HepG2 (cell line): ENCODE measurements at regions not wholly inside any gene's neighbourhood (a gene's known extent, or its start where the extent isn't known, plus 50 kb on each side); places are given as distances from the start of the nearest gene placed in this dataset.

Experiments used
- CTCF ChIP-seq: sonication (generic); formaldehyde crosslinking; IDR thresholded peaks from 2 replicates; pipeline ENCODE4 v1.5.0; 2020; ENCODE audit warnings: mild to moderate bottlenecking, missing genetic modification reagents, moderate library complexity
- EHMT2 ChIP-seq: fragments of 200-600 bp; sonication (generic); IDR thresholded peaks from 2 replicates; pipeline ENCODE4 v1.7.0; 2017; ENCODE audit warnings: antibody characterized with exemption, low read depth, low read length, borderline replicate concordance
- ETV5 ChIP-seq: IDR thresholded peaks from 2 replicates; pipeline ENCODE4 v1.6.1; 2018; ENCODE audit warnings: missing biosample characterization, missing genetic modification reagents, inconsistent platforms, borderline replicate concordance
- GATA4 ChIP-seq: sonication (generic); IDR thresholded peaks from 2 replicates; pipeline ENCODE4 v1.6.1; 2016; ENCODE audit warnings: antibody characterized with exemption, low read depth, borderline replicate concordance
- GATAD2A ChIP-seq: IDR thresholded peaks from 2 replicates; pipeline ENCODE4 v1.6.1; 2016
- KDM2A ChIP-seq: sonication (generic); formaldehyde crosslinking; IDR thresholded peaks from 2 replicates; pipeline ENCODE4 v1.4.0; 2020; ENCODE audit warnings: low read depth, missing genetic modification reagents, borderline replicate concordance
- KLF11 ChIP-seq: IDR thresholded peaks from 2 replicates; pipeline ENCODE4 v1.6.1; 2016; ENCODE audit warnings: missing compliant biosample characterization
- PAX8 ChIP-seq: sonication (generic); formaldehyde crosslinking; IDR thresholded peaks from 2 replicates; pipeline ENCODE4 v1.8.0; 2022; ENCODE audit warnings: mild to moderate bottlenecking, missing genetic modification reagents, borderline replicate concordance
- RAD21 ChIP-seq: fragments of 450-650 bp; formaldehyde crosslinking; IDR thresholded peaks from 2 replicates; pipeline ENCODE4 v1.5.0; 2020; ENCODE audit warnings: mild to moderate bottlenecking
- SMARCE1 ChIP-seq: fragments of 450-650 bp; IDR thresholded peaks from 2 replicates; pipeline ENCODE4 v1.6.1; 2017; ENCODE audit warnings: borderline replicate concordance
- SOX13 ChIP-seq, 3 experiments: fragments of 450-650 bp in 1 of 3; sonication (generic) in 1 of 3; formaldehyde crosslinking in 1 of 3; IDR thresholded peaks in 2 of 3; conservative IDR thresholded peaks in 1 of 3; 2 replicates each; pipeline versions ENCODE4 v1.5.0 to v1.6.1; 2016 to 2020; ENCODE audit warnings: antibody characterized with exemption in 1 of 3, mild to moderate bottlenecking in 1 of 3, missing compliant biosample characterization in 1 of 3, missing genetic modification reagents in 1 of 3, moderate library complexity in 1 of 3
- TEAD2 ChIP-seq: sonication (generic); formaldehyde crosslinking; IDR thresholded peaks from 2 replicates; pipeline ENCODE4 v1.9.0; 2021; ENCODE audit warnings: missing genetic modification reagents
- TEAD3 ChIP-seq: optimal IDR thresholded peaks from 2 replicates; pipeline ENCODE3; 2016; ENCODE audit warnings: borderline replicate concordance
- TSC22D2 ChIP-seq: sonication (generic); formaldehyde crosslinking; IDR thresholded peaks from 2 replicates; pipeline ENCODE4 v1.5.1; 2020; ENCODE audit warnings: missing genetic modification reagents, mild to moderate bottlenecking, borderline replicate concordance
- U2AF1 ChIP-seq: fragments of 200-400 bp; formaldehyde crosslinking; optimal IDR thresholded peaks from 2 replicates; pipeline ENCODE3; 2017; ENCODE audit warnings: mild to moderate bottlenecking, low read depth, low read length
- U2AF2 ChIP-seq: fragments of 200-400 bp; formaldehyde crosslinking; IDR thresholded peaks from 2 replicates; pipeline ENCODE4 v1.6.1; 2017; ENCODE audit warnings: low read depth, mild to moderate bottlenecking, low read length
- XRCC5 ChIP-seq: fragments of 200-400 bp; formaldehyde crosslinking; optimal IDR thresholded peaks from 2 replicates; pipeline ENCODE3; 2017; ENCODE audit warnings: mild to moderate bottlenecking, low read length
- ZBTB3 ChIP-seq: sonication (generic); formaldehyde crosslinking; IDR thresholded peaks from 2 replicates; pipeline ENCODE4 v1.4.0; 2020; ENCODE audit warnings: low read depth, mild to moderate bottlenecking, moderate library complexity, missing genetic modification reagents, borderline replicate concordance
- ZBTB38 ChIP-seq: sonication (generic); formaldehyde crosslinking; IDR thresholded peaks from 2 replicates; pipeline ENCODE4 v1.5.1; 2020; ENCODE audit warnings: mild to moderate bottlenecking, missing genetic modification reagents
- ZNF17 ChIP-seq: sonication (generic); formaldehyde crosslinking; IDR thresholded peaks from 2 replicates; pipeline ENCODE4 v1.5.0; 2020; ENCODE audit warnings: mild to moderate bottlenecking, missing genetic modification reagents
- ZNF563 ChIP-seq: sonication (generic); formaldehyde crosslinking; IDR thresholded peaks from 2 replicates; pipeline ENCODE4 v1.8.0; 2022; ENCODE audit warnings: mild to moderate bottlenecking, moderate library complexity, missing genetic modification reagents
- ZNF652 ChIP-seq: IDR thresholded peaks from 2 replicates; pipeline ENCODE4 v1.6.1; 2016; ENCODE audit warnings: low read depth, borderline replicate concordance
- ZNF674 ChIP-seq: sonication (generic); formaldehyde crosslinking; IDR thresholded peaks from 2 replicates; pipeline ENCODE4 v1.5.0; 2020; ENCODE audit warnings: low read depth, mild to moderate bottlenecking, missing genetic modification reagents
- ZNF775 ChIP-seq: sonication (generic); formaldehyde crosslinking; IDR thresholded peaks from 2 replicates; pipeline ENCODE4 v1.4.0; 2020; ENCODE audit warnings: missing genetic modification reagents, mild to moderate bottlenecking, moderate library complexity, borderline replicate concordance
- ZNF782 ChIP-seq: sonication (generic); formaldehyde crosslinking; IDR thresholded peaks from 2 replicates; pipeline ENCODE4 v1.4.0; 2020; ENCODE audit warnings: missing genetic modification reagents, mild to moderate bottlenecking, borderline replicate concordance
- TF ChIP-seq, protein P1 (sequence below): sonication (generic); formaldehyde crosslinking; IDR thresholded peaks from 2 replicates; pipeline ENCODE4 v1.4.0; 2020; ENCODE audit warnings: missing genetic modification reagents

GRCh38 chr12:42023733-42024494 lies 120.8 kb downstream of the GXYLT1 start (continued):
- TF ChIP-seq, protein P1, sequence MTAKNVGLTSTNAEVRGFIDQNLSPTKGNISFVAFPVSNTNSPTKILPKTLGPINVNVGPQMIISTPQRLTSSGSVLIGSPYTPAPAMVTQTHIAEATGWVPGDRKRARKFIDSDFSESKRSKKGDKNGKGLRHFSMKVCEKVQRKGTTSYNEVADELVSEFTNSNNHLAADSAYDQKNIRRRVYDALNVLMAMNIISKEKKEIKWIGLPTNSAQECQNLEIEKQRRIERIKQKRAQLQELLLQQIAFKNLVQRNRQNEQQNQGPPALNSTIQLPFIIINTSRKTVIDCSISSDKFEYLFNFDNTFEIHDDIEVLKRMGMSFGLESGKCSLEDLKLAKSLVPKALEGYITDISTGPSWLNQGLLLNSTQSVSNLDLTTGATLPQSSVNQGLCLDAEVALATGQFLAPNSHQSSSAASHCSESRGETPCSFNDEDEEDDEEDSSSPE (CRISPR knock-in tag) = peak; percentile 73
- TF ChIP-seq KLF11 = no peak
- TF ChIP-seq U2AF1 = no peak
- TF ChIP-seq ZNF652 (CRISPR knock-in tag) = peak; percentile 29; the same call in 1 of the 2 replicates
- TF ChIP-seq SOX13 (IDR thresholded peaks at IDR 0.05) = no peak
- no peak for TF ChIP-seq SOX13 (CRISPR knock-in tag; conservative IDR thresholded peaks at IDR 0.05 in 1 of 2, IDR thresholded peaks at IDR 0.05 in 1 of 2)
- TF ChIP-seq ZNF674 (CRISPR knock-in tag) = no peak
- TF ChIP-seq GATA4 = no peak
- no peak for TF ChIP-seq ZNF17 (CRISPR knock-in tag)
- TF ChIP-seq ZNF563 = no peak
- TF ChIP-seq GATAD2A (CRISPR knock-in tag) = 0 out of 2 replicates have a peak, but pooled peaks have one; percentile 28
- TF ChIP-seq ZNF782 (CRISPR knock-in tag) = no peak
- TF ChIP-seq ETV5 (CRISPR knock-in tag) = peak; percentile 55; the same call in 1 of the 2 replicates
- 0 out of 2 replicates have a peak, but pooled peaks have one; percentile 32 for TF ChIP-seq ZBTB38 (CRISPR knock-in tag)
- TF ChIP-seq CTCF (CRISPR knock-in tag) = peak; percentile 94
- TF ChIP-seq XRCC5 = peak; percentile 79
- no peak for TF ChIP-seq U2AF2
- no peak for TF ChIP-seq TSC22D2 (CRISPR knock-in tag)
- TF ChIP-seq SMARCE1 = no peak
- TF ChIP-seq RAD21 (CRISPR knock-in tag) = peak; percentile 81
- no peak for TF ChIP-seq ZBTB3
- TF ChIP-seq TEAD2 = no peak
- TF ChIP-seq EHMT2 = no peak
- TF ChIP-seq TEAD3 (CRISPR knock-in tag) = peak; percentile 48
- no peak for TF ChIP-seq PAX8 (CRISPR knock-in tag)
- no peak for TF ChIP-seq ZNF775 (CRISPR knock-in tag)
- peak; percentile 77; the same call in 1 of the 2 replicates for TF ChIP-seq KDM2A (CRISPR knock-in tag)
